ENCODE measurements at regions not wholly inside any gene's neighbourhood (a gene's known extent, or its start where the extent isn't known, plus 50 kb on each side); places are given as distances from the start of the nearest gene placed in this dataset.

- Histone ChIP-seq H3K4me3 (ENCODE audit: low read length) (no peak overlapping the region), H3K36me3 (ENCODE audit: insufficient read depth, low read depth, low read length) (no peaks in the 10 kb centered on the region), H3K9ac (ENCODE audit: low read depth, low read length) (no peak overlapping the region), H3K27me3 (ENCODE audit: insufficient read depth, low read length) (no peaks in the 10 kb centered on the region), H3K4me1 (ENCODE audit: insufficient read depth, low read length) (no peaks in the 10 kb centered on the region), H3K27ac (ENCODE audit: low read length) (no peak overlapping the region), H3K9me3 (ENCODE audit: insufficient read depth, low read depth, low read length) (no peaks in the 10 kb centered on the region)
These were observed 601.0 kb downstream of the TLE1 start for GRCh38 chr9:81088341-81088740.

GRCh38 chr9:81086416-81086815, 602.9 kb downstream of the TLE1 start:
- Histone ChIP-seq H3K4me1 (ENCODE audit: insufficient read depth, low read length) (no peaks in the 10 kb centered on the region), H3K9ac (ENCODE audit: low read depth, low read length) (no peak overlapping the region), H3K27me3 (ENCODE audit: insufficient read depth, low read length) (no peaks in the 10 kb centered on the region), H3K27ac (ENCODE audit: low read length) (no peak overlapping the region), H3K4me3 (ENCODE audit: low read length) (no peak overlapping the region), H3K36me3 (ENCODE audit: insufficient read depth, low read depth, low read length) (no peaks in the 10 kb centered on the region), H3K9me3 (ENCODE audit: insufficient read depth, low read depth, low read length) (no peaks in the 10 kb centered on the region)

- Histone ChIP-seq H3K27me3 (ENCODE audit: insufficient read depth, low read length) (no peaks in the 10 kb centered on the region), H3K4me3 (ENCODE audit: low read length) (no peak overlapping the region), H3K27ac (ENCODE audit: low read length) (no peak overlapping the region), H3K4me1 (ENCODE audit: insufficient read depth, low read length) (no peaks in the 10 kb centered on the region), H3K9me3 (ENCODE audit: insufficient read depth, low read depth, low read length) (no peaks in the 10 kb centered on the region), H3K9ac (ENCODE audit: low read depth, low read length) (no peak overlapping the region), H3K36me3 (ENCODE audit: insufficient read depth, low read depth, low read length) (no peaks in the 10 kb centered on the region)
These were observed 605.4 kb downstream of the TLE1 start for GRCh38 chr9:81083854-81084512.

- no peaks in the 10 kb centered on the region for H3K9me3 ChIP-seq (ENCODE audit: insufficient read depth, low read depth, low read length)
- no peaks in the 10 kb centered on the region for H3K36me3 ChIP-seq (ENCODE audit: insufficient read depth, low read depth, low read length)
- H3K27ac ChIP-seq (ENCODE audit: low read length) = no peak overlapping the region
- H3K4me3 ChIP-seq (ENCODE audit: low read length) = no peak overlapping the region
- no peaks in the 10 kb centered on the region for H3K27me3 ChIP-seq (ENCODE audit: insufficient read depth, low read length)
- no peak overlapping the region for H3K9ac ChIP-seq (ENCODE audit: low read depth, low read length)
- H3K4me1 ChIP-seq (ENCODE audit: insufficient read depth, low read length) = no peaks in the 10 kb centered on the region
These were observed 606.3 kb downstream of the TLE1 start for GRCh38 chr9:81083067-81083466.

GRCh38 chr9:81082221-81082620, 607.1 kb downstream of the TLE1 start:
- no peaks in the 10 kb centered on the region for H3K27me3 ChIP-seq (ENCODE audit: insufficient read depth, low read length)
- no peaks in the 10 kb centered on the region for H3K36me3 ChIP-seq (ENCODE audit: insufficient read depth, low read depth, low read length)
- H3K4me1 ChIP-seq (ENCODE audit: insufficient read depth, low read length) = no peaks in the 10 kb centered on the region
- no peak overlapping the region for H3K27ac ChIP-seq (ENCODE audit: low read length)
- no peak overlapping the region for H3K4me3 ChIP-seq (ENCODE audit: low read length)
- H3K9ac ChIP-seq (ENCODE audit: low read depth, low read length) = no peak overlapping the region
- no peaks in the 10 kb centered on the region for H3K9me3 ChIP-seq (ENCODE audit: insufficient read depth, low read depth, low read length)

- Histone ChIP-seq H3K4me1 (ENCODE audit: insufficient read depth, low read length) (no peaks in the 10 kb centered on the region), H3K36me3 (ENCODE audit: insufficient read depth, low read depth, low read length) (no peaks in the 10 kb centered on the region), H3K27ac (ENCODE audit: low read length) (no peak overlapping the region), H3K9me3 (ENCODE audit: insufficient read depth, low read depth, low read length) (no peaks in the 10 kb centered on the region), H3K4me3 (ENCODE audit: low read length) (no peak overlapping the region), H3K27me3 (ENCODE audit: insufficient read depth, low read length) (no peaks in the 10 kb centered on the region), H3K9ac (ENCODE audit: low read depth, low read length) (no peak overlapping the region)
These were observed 608.4 kb downstream of the TLE1 start for GRCh38 chr9:81080900-81081299.

GRCh38 chr9:81080185-81080584, 609.2 kb downstream of the TLE1 start:
- no peak overlapping the region for H3K27ac ChIP-seq (ENCODE audit: low read length)
- H3K4me1 ChIP-seq (ENCODE audit: insufficient read depth, low read length) = no peaks in the 10 kb centered on the region
- H3K27me3 ChIP-seq (ENCODE audit: insufficient read depth, low read length) = no peaks in the 10 kb centered on the region
- no peak overlapping the region for H3K4me3 ChIP-seq (ENCODE audit: low read length)
- no peaks in the 10 kb centered on the region for H3K9me3 ChIP-seq (ENCODE audit: insufficient read depth, low read depth, low read length)
- H3K36me3 ChIP-seq (ENCODE audit: insufficient read depth, low read depth, low read length) = no peaks in the 10 kb centered on the region
- H3K9ac ChIP-seq (ENCODE audit: low read depth, low read length) = no peak overlapping the region

GRCh38 chr9:81079055-81079454, 610.3 kb downstream of the TLE1 start:
- no peaks in the 10 kb centered on the region for H3K9me3 ChIP-seq (ENCODE audit: insufficient read depth, low read depth, low read length)
- H3K4me1 ChIP-seq (ENCODE audit: insufficient read depth, low read length) = no peaks in the 10 kb centered on the region
- no peaks in the 10 kb centered on the region for H3K27me3 ChIP-seq (ENCODE audit: insufficient read depth, low read length)
- H3K9ac ChIP-seq (ENCODE audit: low read depth, low read length) = no peak overlapping the region
- H3K27ac ChIP-seq (ENCODE audit: low read length) = no peak overlapping the region
- no peak overlapping the region for H3K4me3 ChIP-seq (ENCODE audit: low read length)
- no peaks in the 10 kb centered on the region for H3K36me3 ChIP-seq (ENCODE audit: insufficient read depth, low read depth, low read length)

- Histone ChIP-seq H3K4me1 (ENCODE audit: insufficient read depth, low read length) (no peaks in the 10 kb centered on the region), H3K27me3 (ENCODE audit: insufficient read depth, low read length) (no peaks in the 10 kb centered on the region), H3K9ac (ENCODE audit: low read depth, low read length) (no peak overlapping the region), H3K4me3 (ENCODE audit: low read length) (no peak overlapping the region), H3K9me3 (ENCODE audit: insufficient read depth, low read depth, low read length) (no peaks in the 10 kb centered on the region), H3K27ac (ENCODE audit: low read length) (no peak overlapping the region), H3K36me3 (ENCODE audit: insufficient read depth, low read depth, low read length) (no peaks in the 10 kb centered on the region)
These were observed 610.8 kb downstream of the TLE1 start for GRCh38 chr9:81078555-81078954.

- Histone ChIP-seq H3K27me3 (ENCODE audit: insufficient read depth, low read length) (no peaks in the 10 kb centered on the region), H3K4me1 (ENCODE audit: insufficient read depth, low read length) (no peaks in the 10 kb centered on the region), H3K27ac (ENCODE audit: low read length) (no peak overlapping the region), H3K9me3 (ENCODE audit: insufficient read depth, low read depth, low read length) (no peaks in the 10 kb centered on the region), H3K9ac (ENCODE audit: low read depth, low read length) (no peak overlapping the region), H3K36me3 (ENCODE audit: insufficient read depth, low read depth, low read length) (no peaks in the 10 kb centered on the region), H3K4me3 (ENCODE audit: low read length) (no peak overlapping the region)
These were observed 611.8 kb downstream of the TLE1 start for GRCh38 chr9:81077572-81077971.

- Histone ChIP-seq H3K27me3 (ENCODE audit: insufficient read depth, low read length) (no peaks in the 10 kb centered on the region), H3K4me3 (ENCODE audit: low read length) (no peak overlapping the region), H3K9ac (ENCODE audit: low read depth, low read length) (no peak overlapping the region), H3K27ac (ENCODE audit: low read length) (no peak overlapping the region), H3K36me3 (ENCODE audit: insufficient read depth, low read depth, low read length) (no peaks in the 10 kb centered on the region), H3K4me1 (ENCODE audit: insufficient read depth, low read length) (no peaks in the 10 kb centered on the region), H3K9me3 (ENCODE audit: insufficient read depth, low read depth, low read length) (no peaks in the 10 kb centered on the region)
These were observed 613.2 kb downstream of the TLE1 start for GRCh38 chr9:81076131-81076530.

- no peaks in the 10 kb centered on the region for H3K9me3 ChIP-seq (ENCODE audit: insufficient read depth, low read depth, low read length)
- no peak overlapping the region for H3K9ac ChIP-seq (ENCODE audit: low read depth, low read length)
- no peak overlapping the region for H3K27ac ChIP-seq (ENCODE audit: low read length)
- no peak overlapping the region for H3K4me3 ChIP-seq (ENCODE audit: low read length)
- H3K27me3 ChIP-seq (ENCODE audit: insufficient read depth, low read length) = no peaks in the 10 kb centered on the region
- no peaks in the 10 kb centered on the region for H3K4me1 ChIP-seq (ENCODE audit: insufficient read depth, low read length)
- no peaks in the 10 kb centered on the region for H3K36me3 ChIP-seq (ENCODE audit: insufficient read depth, low read depth, low read length)
These were observed 615.1 kb downstream of the TLE1 start for GRCh38 chr9:81074221-81074620.

Measured in iPS-20b (cell line).